Fibroblast of peridontal ligament (primary cell): ENCODE measurements at regions not wholly inside any gene's neighbourhood (a gene's known extent, or its start where the extent isn't known, plus 50 kb on each side); places are given as distances from the start of the nearest gene placed in this dataset.
"Not testable (repeated sequence)": the region's sequence is repeated elsewhere in the genome, so short reads cannot be mapped to it uniquely, and the experiment has no call there.

Experiments used
- DNase-seq: peaks from one replicate; pipeline ENCODE4 v3.0.0-alpha.2; 2010; ENCODE audit errors: extremely low read depth

DNA sequence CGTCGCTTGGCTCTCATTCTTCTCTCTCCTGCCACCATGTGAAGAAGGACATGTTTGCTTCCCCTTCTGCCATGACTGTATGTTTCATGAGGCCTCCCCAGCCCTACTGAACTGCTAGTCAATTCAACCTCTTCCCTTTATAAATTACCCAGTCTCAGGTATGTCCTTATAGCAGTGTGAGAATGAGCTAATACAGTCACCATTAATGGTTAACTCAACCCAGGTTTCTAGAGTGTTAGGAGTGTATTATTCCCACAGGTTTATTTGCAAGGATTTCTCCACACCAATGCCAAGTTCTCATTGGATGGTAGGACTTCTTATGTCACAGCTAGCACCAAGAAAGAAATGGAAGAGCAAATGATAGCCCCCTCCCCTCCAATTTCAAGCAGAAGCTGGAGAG lies 71.9 kb downstream of the DYNAP start:
- DNase-seq, result no peak

DNA sequence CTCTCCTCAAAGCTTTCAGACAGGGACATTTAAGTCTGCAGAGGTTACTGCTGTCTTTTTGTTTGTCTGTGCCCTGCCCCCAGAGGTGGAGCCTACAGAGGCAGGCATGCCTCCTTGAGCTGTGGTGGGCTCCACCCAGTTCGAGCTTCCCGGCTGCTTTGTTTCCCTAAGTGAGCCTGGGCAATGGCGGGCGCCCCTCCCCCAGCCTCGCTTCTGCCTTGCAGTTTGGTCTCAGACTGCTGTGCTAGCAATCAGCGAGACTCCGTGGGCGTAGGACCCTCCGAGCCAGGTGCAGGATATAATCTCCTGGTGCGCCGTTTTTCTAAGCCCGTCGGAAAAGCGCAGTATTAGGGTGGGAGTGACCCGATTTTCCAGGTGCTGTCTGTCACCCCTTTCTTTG lies 78.7 kb downstream of the DYNAP start:
- not testable (repeated sequence) for DNase-seq

DNA sequence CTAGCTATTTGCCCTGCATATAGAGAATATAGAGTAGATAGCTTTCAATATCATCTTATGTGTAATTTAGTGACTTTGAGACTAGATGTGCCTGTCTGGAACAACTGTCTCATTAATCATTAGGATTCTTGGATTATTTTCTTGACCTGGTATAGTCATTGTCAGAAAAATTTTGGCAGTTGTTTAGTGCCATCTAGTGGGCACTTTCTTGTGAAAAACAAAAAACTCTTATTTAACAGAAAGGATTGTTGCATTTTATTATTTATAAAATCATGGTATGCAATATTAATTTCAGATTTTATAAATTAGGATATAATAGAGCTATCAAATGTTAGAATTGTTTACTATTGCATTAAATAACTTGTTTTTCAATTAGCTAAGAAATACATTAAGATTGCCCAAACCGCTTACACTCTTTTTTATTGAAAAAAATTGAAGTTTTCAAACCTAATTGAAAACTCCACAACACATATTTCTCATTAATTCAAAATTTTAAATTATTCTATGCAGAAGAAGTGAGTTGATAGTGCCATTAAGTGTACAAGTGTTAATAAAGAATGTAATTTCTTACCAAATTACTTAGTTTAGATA lies 80.3 kb downstream of the DYNAP start:
- peak; percentile 70 for DNase-seq

DNA sequence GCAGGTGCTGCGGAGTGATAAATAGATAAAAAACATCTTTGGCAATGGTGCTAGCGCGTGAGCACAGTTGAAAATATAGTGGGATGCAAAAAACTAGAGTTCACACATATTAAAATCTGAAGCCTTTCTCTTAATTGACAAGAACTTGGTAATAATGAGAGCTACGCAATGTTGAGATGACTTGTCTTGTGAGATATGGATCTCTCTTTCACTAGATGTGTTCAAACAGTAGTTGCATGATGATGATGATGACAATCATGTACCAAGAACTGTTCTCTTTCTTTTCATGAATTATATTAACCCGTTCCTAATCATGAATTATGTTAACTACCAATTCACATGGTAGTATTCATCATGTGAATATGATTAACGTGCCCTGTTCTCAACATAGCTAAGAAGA lies 81.1 kb downstream of the DYNAP start:
- DNase-seq, result no peak

DNA sequence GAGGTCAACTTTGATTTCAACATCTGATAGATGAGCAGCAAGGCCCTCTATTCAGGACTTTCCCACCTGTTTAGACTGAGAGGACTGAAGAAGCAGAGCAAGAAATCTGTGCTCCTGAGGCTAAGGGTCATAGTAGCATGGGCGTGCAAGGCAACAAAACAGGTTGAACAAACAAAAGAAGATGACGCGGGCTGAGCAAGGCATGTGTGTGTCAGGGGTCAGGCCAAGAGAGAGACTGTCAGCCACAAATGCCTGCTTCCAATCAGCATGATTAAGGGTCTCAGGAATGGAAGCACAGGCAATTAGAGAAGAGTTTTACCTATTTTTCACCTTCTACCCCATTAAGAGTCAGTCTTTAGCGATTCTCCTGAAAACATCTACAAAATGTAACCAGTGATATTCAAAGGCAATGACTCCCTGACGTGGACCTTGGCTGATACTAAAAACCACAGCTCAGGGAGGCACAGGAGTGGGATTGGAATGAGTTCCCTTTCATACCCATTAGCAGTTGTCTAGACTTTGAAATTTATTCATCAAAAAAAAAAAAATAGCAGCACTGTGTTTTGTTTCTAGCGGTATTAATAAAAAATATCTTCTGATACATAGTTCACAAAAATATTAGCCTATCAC lies 81.9 kb downstream of the DYNAP start:
- no peak for DNase-seq

DNA sequence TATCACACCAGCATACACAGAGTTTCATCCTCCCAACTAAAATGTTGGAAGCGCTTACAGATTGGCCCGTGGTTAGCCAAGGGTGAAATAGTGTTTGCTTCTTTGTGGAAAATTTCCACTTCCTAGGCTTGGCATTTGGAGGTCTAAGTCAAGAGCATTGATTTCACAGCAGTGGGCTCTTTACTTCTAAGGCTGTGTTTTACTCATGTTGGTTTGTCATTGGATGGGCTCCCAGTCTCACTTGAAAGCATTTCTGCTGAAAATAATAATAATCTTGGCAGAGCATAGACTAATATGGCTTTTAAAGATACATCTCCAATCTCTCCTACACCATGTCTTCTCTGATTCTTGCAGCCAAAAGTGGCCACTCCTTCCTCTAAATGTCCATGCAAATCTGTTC lies 82.9 kb downstream of the DYNAP start:
- no peak for DNase-seq

DNA sequence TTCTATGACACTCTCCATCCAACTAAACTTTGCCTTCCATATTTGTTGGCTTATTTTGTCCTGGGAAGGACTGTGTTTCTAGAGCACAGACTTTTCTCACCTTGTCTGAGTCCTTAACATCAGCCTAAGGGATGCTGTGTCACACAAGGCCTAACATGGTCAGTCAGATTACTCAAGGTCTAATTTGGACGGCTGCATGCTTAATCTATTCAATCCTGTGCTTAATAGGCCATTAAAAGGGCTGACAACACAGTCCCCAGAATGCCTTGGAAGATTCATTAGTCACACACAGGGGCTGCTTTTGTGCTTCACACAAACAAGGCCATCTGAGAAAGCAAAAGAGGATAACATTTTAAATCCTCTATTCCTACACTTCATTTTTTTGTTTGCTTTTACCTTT lies 84.0 kb downstream of the DYNAP start:
- DNase-seq, result no peak

DNA sequence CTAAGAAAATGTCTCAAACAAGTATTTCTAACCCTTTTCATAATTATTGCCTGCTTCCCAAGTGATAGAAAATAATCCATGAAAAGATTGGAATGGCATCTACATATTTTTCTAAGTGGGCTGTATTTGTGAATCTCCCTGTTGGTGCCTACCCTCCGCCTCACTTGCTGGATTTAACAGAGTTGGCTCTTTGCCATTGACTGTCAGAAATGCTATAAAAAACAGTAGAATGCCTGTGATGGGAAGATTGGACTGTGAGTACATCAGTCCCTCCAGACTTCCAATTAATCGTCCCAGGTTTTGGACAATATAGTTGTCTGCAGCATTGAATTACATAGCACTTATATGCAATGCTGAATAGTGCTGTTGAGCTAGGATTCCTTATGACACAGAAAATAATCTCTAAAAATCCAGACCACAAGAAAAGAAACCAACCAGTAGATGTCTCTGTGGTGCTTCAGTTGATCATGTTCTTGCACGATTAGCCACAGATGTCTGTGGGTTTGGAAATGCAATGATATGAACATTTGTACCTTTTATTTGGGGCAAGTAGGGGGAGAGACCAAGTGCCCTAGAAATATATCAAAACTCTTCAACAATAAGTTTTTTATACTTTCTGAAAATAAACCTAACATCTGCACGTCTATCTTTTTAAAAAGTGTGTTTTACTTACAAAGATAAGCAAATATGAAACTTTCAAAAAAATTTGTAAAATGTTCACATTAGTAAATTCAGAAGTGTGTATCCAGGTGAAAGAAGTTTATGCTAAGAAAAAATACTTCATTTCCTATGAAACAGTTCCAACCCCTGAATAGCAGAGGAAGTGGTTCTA lies 88.5 kb downstream of the DYNAP start:
- DNase-seq, result peak; percentile 94

DNA sequence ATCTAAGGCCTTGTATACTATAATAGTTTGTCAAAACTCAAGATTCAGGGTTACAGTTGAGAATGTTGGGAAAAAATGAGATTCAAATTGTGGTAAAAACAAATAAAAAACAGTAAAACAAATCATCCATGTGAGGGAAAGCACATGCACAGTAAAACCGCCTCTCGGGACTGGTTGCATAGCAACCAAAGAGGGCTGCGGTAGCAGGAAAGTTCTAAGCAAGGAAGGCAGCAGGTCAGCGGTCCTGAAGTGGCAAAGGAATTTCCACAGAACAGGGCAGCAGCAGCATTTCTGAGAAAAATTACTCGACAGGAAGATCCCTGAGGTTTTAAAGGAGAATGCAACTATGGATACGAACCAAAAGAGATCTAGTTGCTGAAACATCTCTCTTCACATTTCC lies 93.7 kb downstream of the DYNAP start:
- peak; percentile 71 for DNase-seq

DNA sequence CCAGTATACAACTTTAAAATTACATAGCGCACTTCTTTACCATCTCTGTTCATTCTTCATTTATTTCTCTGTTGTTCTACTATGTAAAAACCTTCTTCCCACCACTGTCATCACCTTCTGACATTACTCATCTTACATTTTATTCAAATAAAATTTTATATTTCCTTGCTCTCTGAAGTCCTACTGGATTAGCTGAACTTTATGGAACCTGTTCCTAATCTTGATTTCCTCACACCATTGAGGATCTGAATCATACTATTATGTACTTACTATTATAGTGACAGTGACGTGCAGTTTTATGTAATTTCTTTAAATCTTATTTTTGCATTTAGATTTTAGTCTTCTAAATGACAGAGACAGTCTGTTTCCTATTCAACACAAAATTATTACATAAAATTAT lies 98.3 kb downstream of the DYNAP start:
- DNase-seq, result no peak

DNA sequence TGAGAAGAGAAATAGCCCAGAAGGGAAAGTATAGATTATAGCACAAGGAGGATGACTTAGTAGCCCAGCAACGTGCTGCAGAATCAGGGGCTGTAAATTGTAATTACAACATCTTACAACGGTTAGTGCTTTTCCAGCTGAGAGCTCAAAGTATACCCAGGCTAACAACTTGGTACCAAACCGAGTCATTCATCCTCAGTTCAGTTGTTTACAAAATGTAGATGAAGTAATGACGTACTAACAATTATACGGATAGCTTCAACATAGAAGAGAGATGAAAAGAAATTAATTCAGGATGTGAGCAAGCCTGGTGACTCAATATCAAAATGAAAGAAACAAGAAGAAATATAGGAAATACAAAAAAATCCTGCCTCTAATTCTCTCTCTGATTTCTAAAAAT lies 99.2 kb downstream of the DYNAP start:
- peak; percentile 72 for DNase-seq

DNA sequence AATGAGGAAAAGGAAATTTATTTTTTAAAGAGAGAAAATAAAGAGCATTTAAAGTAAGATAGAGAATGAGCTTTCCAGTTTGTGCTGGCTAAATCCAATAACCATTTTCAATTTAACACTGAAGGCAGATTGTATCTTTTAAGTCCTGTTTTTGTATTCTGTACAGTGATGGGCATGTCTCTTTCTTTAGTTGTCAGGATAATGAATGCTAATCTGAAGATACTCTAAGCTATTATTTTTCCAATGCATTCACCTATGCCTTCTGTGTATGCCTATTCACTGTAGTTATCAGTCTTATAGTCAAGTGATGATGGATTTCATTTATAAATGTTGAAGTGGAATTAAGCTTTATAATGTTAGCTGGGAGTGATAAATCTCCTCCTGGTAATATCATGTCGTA lies 101.4 kb downstream of the DYNAP start:
- no peak for DNase-seq

DNA sequence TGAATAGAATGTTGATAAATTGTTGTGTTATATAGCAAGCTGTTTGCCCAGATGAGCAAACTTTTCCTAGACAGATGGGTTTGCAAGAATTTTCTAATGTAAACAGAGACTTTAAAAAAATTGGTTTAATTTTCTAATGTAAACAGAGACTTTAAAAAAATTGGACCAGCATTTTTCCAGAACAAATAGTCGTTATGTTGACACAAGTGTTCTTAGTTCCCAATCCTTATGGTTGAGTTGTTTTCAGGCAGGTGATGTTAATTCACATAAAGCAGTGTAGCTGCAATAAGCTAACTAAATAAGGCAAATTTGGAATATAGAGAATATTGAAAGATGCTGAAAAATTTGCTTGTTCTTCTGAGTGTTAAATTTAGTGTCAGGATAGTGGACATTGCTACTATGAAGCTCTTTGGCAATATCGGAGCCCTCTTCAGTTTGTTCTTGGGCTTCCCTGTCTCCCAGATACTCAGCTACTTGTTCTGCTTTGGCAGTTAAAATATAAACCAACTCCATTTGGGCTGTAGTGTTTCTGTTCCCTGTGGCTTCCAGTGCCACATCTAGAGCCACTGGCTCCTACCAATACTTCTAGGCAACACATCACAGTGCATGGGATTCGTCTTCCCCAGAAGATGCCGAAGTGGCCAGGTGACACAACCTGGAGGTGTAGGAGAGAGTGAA lies 105.7 kb downstream of the DYNAP start:
- DNase-seq, result peak; percentile 36

DNA sequence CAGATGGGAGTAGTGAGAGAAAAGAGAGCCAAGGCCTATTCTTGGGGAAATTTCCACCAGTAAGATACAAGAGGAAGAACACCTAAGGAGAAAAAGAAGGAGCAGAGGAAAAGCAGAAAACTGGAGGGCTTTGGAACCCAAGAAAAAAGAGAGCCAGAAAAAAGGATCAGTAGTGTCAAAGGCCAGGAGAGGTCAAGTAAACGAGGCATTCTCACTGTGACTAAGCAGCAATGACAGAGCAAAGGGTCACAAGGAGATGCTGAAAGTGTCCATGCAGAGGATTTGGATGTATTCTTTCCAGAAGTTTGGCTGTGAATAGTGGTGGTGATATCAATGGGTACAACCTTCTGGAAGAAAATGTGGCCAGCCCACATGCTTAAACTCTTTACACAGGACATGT lies 109.5 kb downstream of the DYNAP start:
- DNase-seq, result no peak

DNA sequence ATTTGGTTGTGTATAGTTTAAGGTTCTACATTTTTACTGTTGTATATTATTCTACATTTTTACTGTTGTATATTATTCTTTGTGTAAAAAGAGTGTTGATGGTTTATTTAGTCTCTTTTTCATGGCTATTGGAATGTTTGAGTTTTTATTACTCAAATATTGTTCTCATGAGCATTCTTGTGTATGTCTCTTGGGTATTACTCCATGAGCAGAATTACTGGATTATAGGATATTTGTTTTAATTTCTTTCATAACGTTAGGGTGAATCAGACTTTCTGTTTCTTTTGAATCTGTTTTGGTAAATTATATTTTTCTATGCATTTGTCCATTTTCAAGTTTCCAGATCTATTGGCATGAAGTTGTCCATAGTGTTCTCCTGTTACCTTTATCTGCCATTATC lies 111.6 kb downstream of the DYNAP start:
- peak; percentile 83 for DNase-seq

DNA sequence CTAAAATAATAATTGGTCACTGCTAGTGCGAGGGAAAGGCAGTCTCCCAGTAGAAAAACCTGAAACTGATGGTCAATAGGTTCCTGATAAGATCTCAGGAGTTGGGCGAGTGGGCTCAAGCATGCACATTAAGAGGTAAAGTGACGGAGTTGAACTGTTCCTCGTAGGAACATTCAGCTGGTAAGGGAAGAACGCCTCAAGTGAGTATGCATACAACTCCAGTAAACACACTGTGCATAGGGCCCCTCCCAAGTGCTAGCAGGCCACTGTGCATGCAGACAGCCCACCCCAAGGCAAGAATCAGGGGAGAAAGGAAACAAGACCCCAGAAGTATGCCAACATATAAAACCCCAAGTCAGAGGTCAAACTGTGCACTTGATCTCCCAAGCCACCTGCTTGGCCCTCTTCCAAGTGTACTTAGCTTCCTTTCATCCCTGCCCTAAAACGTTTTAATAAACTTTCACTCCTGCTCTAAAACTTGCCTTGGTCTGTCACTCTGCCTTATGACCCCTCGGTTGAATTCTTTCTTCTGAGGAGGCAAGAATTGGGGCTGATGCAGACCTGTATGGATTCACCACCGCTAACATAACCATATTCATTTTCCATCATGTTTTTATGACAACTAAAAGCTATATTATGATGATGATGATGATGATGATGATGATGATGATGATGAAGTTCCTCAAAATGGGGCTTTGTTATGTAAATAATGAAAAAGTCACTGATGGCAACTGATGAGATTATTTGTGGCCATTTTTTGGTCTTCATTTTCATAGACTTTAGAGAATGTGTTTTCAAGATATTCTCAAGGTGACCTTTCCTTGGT lies 118.0 kb upstream of the RAB27B start:
- no peak for DNase-seq

DNA sequence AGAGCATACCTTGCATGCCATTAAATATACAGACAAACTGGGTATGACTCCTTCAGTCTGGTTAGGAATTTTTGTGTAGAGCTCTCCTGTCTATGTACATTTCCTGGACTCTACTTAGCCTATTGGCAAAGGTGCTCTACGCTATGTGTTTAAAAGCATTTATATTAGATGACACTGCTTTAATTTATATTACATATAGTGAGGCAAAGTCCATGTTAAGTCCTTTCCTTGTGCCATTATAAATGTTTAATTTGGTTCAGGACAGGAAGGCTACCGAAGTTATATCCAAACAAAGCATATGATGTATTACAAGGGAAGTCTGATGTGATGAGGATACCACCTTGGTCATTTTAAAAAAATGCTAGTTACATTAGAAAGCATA lies 117.4 kb upstream of the RAB27B start:
- DNase-seq, result no peak

DNA sequence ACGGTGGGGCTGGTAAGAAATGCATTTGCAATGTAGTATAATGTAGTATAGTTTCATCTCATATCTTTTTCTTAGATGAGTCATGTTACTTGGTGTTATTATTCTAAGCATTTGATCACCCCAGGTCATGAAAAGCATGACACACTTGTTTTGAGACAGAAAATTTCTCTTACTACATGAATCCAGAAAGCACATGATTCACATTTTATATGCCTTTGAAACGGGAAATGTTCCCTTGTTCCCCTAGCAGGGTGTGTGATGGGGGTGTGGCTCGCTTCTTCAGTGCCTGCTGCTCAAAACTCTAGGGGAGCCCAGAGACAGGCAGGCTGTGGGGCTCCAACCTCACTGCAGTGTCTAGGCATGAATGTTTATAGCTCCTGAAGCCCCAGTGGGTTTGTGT lies 116.0 kb upstream of the RAB27B start:
- peak; percentile 73 for DNase-seq

DNA sequence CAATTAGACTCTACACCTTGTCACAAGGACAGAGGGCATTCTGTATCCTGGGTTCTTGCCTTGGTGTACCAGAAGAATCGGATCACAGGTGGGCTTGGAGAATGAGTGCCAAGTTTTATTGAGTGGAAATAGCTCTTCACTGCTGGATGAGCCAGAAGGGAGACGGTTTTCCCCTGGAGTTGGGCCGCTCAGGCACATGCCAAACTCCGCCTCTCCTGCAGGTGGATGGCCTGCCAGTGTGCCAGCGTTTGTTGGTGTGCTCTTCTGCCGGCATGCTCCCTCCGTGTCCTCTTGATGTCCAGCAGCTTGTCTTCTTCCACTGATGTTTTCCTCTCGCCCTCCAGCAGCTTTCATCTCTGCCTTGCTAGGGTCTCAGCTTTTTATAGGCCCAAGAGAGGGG lies 115.5 kb upstream of the RAB27B start:
- no peak for DNase-seq

DNA sequence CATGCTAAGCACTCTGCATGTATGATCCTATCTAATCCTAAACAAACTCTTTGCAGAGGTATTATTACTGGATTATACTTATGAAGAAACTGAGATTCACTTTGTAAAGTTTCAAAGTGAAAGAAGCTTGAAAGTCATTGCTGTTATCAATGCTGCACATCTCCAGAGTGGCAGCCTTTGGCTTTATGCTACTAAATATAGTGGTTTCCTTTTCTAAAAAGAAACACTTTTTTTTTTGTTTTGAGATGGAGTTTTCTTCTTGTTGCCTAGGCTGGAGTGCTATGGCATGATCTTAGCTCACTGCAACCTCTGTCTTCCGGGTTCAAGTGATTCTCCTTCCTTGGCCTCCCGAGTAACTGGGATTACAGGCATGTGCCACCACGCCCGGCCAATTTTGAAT lies 114.9 kb upstream of the RAB27B start:
- no peak for DNase-seq

DNA sequence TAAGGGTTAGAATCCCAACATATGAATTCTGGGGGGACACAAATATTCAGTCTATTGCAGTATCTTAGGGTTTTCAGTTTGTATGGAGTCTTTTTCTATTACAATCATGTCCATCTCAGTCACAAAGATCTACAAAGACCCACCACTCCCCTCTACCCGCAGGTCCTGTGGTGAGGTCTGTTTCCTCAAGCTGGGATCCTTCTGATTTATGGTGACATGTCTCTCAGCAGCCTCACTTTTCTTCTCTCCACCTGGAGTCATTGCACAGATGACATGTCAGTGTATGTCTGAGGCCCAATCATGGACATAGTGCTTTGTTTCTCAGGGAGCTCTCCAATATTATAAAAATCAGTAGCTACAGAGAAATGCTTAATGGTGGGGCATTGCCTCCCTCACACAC lies 113.4 kb upstream of the RAB27B start:
- no peak for DNase-seq

DNA sequence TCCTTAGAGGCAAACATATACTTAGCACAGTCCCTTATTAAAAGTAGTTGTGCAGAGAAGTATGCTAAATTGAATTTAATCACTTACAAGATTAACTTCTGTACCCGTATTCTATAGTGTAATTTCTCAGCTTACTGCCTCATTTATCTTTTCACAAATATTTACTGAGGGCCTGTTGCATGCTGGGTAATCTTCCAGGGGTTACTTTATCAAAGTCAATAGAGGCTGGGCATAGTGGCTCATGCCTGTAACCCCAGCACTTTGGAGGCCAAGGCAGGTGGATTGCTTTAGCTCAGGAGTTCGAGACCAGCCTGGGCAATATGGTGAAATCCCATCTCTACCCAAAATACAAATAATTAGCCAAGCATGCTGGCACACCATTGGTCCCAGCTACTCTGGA lies 111.7 kb upstream of the RAB27B start:
- DNase-seq, result no peak
